ENCODE measurements at regions not wholly inside any gene's neighbourhood (a gene's known extent, or its start where the extent isn't known, plus 50 kb on each side); places are given as distances from the start of the nearest gene placed in this dataset.

- no peaks in the 10 kb centered on the region for H3K27me3 ChIP-seq
- no peaks in the 10 kb centered on the region for H3K36me3 ChIP-seq
- no peaks in the 10 kb centered on the region for H3K9me3 ChIP-seq
- peaks cover 0 to 4% of the 10 kb centered on the region in 2 donors for H3K4me1 ChIP-seq
- DNase-seq (ENCODE audit: low spot score): no peak
- TF ChIP-seq, protein P1, sequence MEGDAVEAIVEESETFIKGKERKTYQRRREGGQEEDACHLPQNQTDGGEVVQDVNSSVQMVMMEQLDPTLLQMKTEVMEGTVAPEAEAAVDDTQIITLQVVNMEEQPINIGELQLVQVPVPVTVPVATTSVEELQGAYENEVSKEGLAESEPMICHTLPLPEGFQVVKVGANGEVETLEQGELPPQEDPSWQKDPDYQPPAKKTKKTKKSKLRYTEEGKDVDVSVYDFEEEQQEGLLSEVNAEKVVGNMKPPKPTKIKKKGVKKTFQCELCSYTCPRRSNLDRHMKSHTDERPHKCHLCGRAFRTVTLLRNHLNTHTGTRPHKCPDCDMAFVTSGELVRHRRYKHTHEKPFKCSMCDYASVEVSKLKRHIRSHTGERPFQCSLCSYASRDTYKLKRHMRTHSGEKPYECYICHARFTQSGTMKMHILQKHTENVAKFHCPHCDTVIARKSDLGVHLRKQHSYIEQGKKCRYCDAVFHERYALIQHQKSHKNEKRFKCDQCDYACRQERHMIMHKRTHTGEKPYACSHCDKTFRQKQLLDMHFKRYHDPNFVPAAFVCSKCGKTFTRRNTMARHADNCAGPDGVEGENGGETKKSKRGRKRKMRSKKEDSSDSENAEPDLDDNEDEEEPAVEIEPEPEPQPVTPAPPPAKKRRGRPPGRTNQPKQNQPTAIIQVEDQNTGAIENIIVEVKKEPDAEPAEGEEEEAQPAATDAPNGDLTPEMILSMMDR (IDR thresholded peaks at IDR 0.05): no peak
- H3K4me3 ChIP-seq: no peak overlapping the region
- peak overlapping the region; percentile 27 to 86 for H3K27ac ChIP-seq
Measured at GRCh38 chr4:185870366-185870765, 58.4 kb upstream of the SORBS2 start.

DNA sequence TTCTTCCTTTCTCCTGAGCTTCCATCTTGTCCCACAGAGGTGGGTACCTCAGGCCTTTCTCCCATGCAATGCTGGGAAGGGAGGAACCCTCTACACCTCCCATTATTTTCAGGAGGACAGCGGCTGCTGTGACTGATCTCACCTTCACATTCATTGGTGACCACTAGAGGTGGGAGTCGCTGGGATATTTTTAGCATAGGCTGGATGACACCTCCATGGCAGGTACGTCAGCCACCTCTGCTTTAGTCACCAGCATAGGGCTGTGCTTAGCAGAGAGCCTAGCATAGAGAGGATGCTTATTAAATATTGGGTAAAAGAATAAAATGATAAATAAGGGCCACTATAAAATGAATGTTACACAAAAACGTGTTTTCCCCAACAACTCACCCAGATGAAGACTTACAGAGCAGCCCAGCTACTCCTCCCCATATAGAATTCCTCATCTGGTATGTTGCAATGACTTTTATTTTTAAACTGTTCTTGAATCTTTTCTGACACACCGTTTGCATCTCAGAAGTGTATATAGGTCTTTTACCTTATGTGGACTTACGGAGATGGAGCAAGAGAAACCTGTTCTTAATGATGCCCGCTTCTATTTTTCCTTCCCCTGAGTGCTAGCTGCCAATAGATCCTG lies 60.9 kb upstream of the SORBS2 start:
- no peaks in the 10 kb centered on the region for H3K9me3 ChIP-seq
- DNase-seq (ENCODE audit: low spot score): no peak
- H3K27ac ChIP-seq: peak overlapping the region in 1 of 2 donors; percentile 86
- TF ChIP-seq, protein P1 (IDR thresholded peaks at IDR 0.05): no peak
- no peaks in the 10 kb centered on the region for H3K27me3 ChIP-seq
- peaks cover 0 to 4% of the 10 kb centered on the region in 2 donors for H3K4me1 ChIP-seq
- H3K4me3 ChIP-seq: no peak overlapping the region
- no peaks in the 10 kb centered on the region for H3K36me3 ChIP-seq

- H3K4me1 ChIP-seq: peaks cover 0 to 4% of the 10 kb centered on the region in 2 donors
- H3K4me3 ChIP-seq: no peak overlapping the region
- DNase-seq (ENCODE audit: low spot score): no peak
- peak overlapping the region in 1 of 2 donors; percentile 4 for H3K27ac ChIP-seq
- H3K36me3 ChIP-seq: no peaks in the 10 kb centered on the region
- no peaks in the 10 kb centered on the region for H3K9me3 ChIP-seq
- TF ChIP-seq, protein P1 (IDR thresholded peaks at IDR 0.05): no peak
- H3K27me3 ChIP-seq: no peaks in the 10 kb centered on the region
Measured at GRCh38 chr4:185874516-185875230, 62.7 kb upstream of the SORBS2 start.

- no peaks in the 10 kb centered on the region for H3K9me3 ChIP-seq
- DNase-seq (ENCODE audit: low spot score): no peak
- TF ChIP-seq, protein P1 (IDR thresholded peaks at IDR 0.05): no peak
- H3K4me1 ChIP-seq: peaks cover 0 to 4% of the 10 kb centered on the region in 2 donors
- no peaks in the 10 kb centered on the region for H3K27me3 ChIP-seq
- H3K4me3 ChIP-seq: no peak overlapping the region
- peak overlapping the region in 1 of 2 donors; percentile 4 for H3K27ac ChIP-seq
- H3K36me3 ChIP-seq: no peaks in the 10 kb centered on the region
Measured at GRCh38 chr4:185875316-185875907, 63.4 kb upstream of the SORBS2 start.

GRCh38 chr4:185878633-185879032 lies 66.6 kb upstream of the SORBS2 start:
- Histone ChIP-seq H3K4me3 (peak overlapping the region in 1 of 2 donors; percentile 21), H3K36me3 (no peaks in the 10 kb centered on the region), H3K9me3 (peaks cover 0 to 10% of the 10 kb centered on the region in 2 donors), H3K4me1 (no peaks in the 10 kb centered on the region), H3K27me3 (no peaks in the 10 kb centered on the region), H3K27ac (peak overlapping the region in 1 of 2 donors; percentile 60)
- TF ChIP-seq, protein P1 (IDR thresholded peaks at IDR 0.05): no peak
- no peak for DNase-seq (ENCODE audit: low spot score)

Data from right atrium auricular region (tissue), 2 donors.